Tibial nerve (tissue), 4 donors: ENCODE measurements at regions not wholly inside any gene's neighbourhood (a gene's known extent, or its start where the extent isn't known, plus 50 kb on each side); places are given as distances from the start of the nearest gene placed in this dataset.

ENCODE experiments used
- CTCF ChIP-seq, 5 experiments: fragments of 200-600 bp in 3 of 5; fragments of 450-650 bp in 2 of 5; sonication (generic) in 3 of 5; IDR thresholded peaks; one replicate each; pipeline ENCODE4 v1.5.1; 2016 to 2019; ENCODE audit warnings: antibody characterized with exemption in 5 of 5, mild to moderate bottlenecking in 3 of 5, moderate library complexity in 2 of 5
- EP300 ChIP-seq, 2 donors: sonication (generic); formaldehyde crosslinking; IDR thresholded peaks; one replicate each; pipeline ENCODE4 v1.6.1; 2017; ENCODE audit warnings: antibody characterized with exemption in 2 of 2, mild to moderate bottlenecking in 1 of 2
- POLR2A ChIP-seq, 2 donors: fragments of 450-650 bp; IDR thresholded peaks; one replicate each; pipeline ENCODE4 v1.6.1; 2017; ENCODE audit warnings: antibody characterized with exemption in 2 of 2, mild to moderate bottlenecking in 2 of 2, moderate library complexity in 2 of 2

GRCh38 chr19:32053861-32054260, 291.5 kb upstream of the ZNF507 start:
- no peak for TF ChIP-seq CTCF (IDR thresholded peaks at IDR 0.05)
- TF ChIP-seq POLR2A (IDR thresholded peaks at IDR 0.05): no peak
- TF ChIP-seq EP300 (IDR thresholded peaks at IDR 0.05): no peak
